Nephron (organoid): ENCODE measurements at regions not wholly inside any gene's neighbourhood (a gene's known extent, or its start where the extent isn't known, plus 50 kb on each side); places are given as distances from the start of the nearest gene placed in this dataset.

Experiments
- H3K27ac Mint-ChIP-seq, 3 experiments: 2 replicates each; pipeline ENCODE4 v1.8.0; 2020; ENCODE audit warnings: mixed read lengths in 3 of 3, mild to moderate bottlenecking in 2 of 3, moderate library complexity in 1 of 3
- H3K27me3 Mint-ChIP-seq: 2 replicates; pipeline ENCODE4 v1.8.0; 2021; ENCODE audit warnings: low read depth, mild to moderate bottlenecking, moderate library complexity, mixed read lengths
- H3K36me3 Mint-ChIP-seq: 2 replicates; pipeline ENCODE4 v1.8.0; 2020; ENCODE audit warnings: low read depth, mixed read lengths
- H3K4me1 Mint-ChIP-seq: 2 replicates; pipeline ENCODE4 v1.8.0; 2020; ENCODE audit warnings: mixed read lengths
- H3K4me3 Mint-ChIP-seq, 3 experiments: 2 replicates each; pipeline ENCODE4 v1.8.0; 2020; ENCODE audit warnings: mild to moderate bottlenecking in 3 of 3, mixed read lengths in 3 of 3, moderate library complexity in 2 of 3
- H3K9me3 Mint-ChIP-seq: 2 replicates; pipeline ENCODE4 v1.8.0; 2020; ENCODE audit warnings: mixed read lengths
- TF ChIP-seq, protein P1 (sequence below), 3 experiments: fragments of 200-600 bp; sonication (generic); IDR thresholded peaks; one replicate each; pipeline ENCODE4 v1.5.0; 2021; ENCODE audit warnings: antibody characterized with exemption in 3 of 3; ENCODE audit not compliant: unreplicated experiment in 3 of 3

DNA sequence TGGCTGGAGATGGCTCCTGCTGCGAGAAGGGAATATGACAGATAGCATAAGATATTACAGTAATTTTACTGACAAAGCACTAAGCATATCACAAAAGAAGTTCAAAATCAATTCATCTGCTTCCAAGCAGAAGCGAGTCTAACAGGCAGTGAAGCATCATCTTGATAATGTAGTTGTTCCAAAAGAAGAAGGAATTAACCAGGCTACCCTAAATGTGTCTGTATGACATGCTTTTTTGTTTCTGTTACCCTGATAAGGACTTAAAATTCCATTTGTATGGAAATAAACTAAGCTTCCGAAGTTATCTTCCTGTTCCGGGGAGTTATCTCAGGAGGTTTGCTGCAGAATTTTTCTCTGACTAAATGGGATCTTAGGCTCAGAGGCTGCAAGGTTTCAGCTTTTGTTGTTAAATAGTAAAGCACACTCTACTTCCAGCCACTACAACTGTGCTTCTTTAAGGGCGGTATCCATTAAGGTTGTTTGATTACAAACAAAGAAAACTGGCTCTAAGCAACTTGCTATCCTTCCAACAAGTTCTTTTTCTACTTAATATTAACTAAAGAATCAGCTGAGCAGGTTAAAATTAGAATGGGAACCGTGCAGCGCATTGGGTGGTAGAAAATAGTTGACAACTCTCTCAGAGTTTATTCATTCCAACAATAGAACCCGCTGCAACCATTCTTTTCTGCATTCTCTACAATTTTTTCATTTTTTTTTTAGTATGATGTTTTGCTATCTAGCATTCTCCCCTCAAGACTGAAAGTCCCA is 607.3 kb downstream of the UQCRFS1 start:
- peaks cover 27% of the 10 kb centered on the region for H3K9me3 Mint-ChIP-seq
- peaks cover 6% of the 10 kb centered on the region for H3K36me3 Mint-ChIP-seq
- peaks cover 18% of the 10 kb centered on the region for H3K27me3 Mint-ChIP-seq
- no peaks in the 10 kb centered on the region for H3K4me1 Mint-ChIP-seq
- no peak overlapping the region for H3K4me3 Mint-ChIP-seq
- H3K27ac Mint-ChIP-seq: no peak overlapping the region
- TF ChIP-seq, protein P1, sequence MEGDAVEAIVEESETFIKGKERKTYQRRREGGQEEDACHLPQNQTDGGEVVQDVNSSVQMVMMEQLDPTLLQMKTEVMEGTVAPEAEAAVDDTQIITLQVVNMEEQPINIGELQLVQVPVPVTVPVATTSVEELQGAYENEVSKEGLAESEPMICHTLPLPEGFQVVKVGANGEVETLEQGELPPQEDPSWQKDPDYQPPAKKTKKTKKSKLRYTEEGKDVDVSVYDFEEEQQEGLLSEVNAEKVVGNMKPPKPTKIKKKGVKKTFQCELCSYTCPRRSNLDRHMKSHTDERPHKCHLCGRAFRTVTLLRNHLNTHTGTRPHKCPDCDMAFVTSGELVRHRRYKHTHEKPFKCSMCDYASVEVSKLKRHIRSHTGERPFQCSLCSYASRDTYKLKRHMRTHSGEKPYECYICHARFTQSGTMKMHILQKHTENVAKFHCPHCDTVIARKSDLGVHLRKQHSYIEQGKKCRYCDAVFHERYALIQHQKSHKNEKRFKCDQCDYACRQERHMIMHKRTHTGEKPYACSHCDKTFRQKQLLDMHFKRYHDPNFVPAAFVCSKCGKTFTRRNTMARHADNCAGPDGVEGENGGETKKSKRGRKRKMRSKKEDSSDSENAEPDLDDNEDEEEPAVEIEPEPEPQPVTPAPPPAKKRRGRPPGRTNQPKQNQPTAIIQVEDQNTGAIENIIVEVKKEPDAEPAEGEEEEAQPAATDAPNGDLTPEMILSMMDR (IDR thresholded peaks at IDR 0.05; ENCODE audit: unreplicated experiment in 3 of 3): no peak

DNA sequence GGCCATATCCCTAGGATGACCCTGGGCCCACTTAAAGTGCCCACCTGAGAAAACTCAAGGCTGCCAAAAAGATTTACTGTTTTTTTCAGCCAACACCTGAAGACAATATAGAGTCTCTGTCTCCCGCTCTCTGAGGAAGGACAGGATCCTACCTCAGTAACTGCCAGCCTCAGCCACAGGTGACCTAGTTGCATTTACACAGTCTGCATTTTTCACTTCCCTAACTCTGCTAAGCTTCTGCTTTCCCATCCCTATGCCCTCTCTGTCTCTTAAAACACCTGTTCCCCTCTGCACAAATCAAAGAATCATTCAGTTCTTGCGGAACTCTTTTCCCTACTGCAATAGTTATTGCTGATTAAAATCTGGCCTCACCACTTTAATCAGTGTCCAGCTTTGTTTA is 609.5 kb downstream of the UQCRFS1 start:
- TF ChIP-seq, protein P1 (IDR thresholded peaks at IDR 0.05; ENCODE audit: unreplicated experiment in 3 of 3): no peak
- Mint-ChIP-seq H3K36me3 (peaks cover 6% of the 10 kb centered on the region), H3K27me3 (peaks cover 33% of the 10 kb centered on the region), H3K27ac (no peak overlapping the region), H3K4me1 (no peaks in the 10 kb centered on the region), H3K9me3 (peaks cover 26% of the 10 kb centered on the region), H3K4me3 (no peak overlapping the region)

DNA sequence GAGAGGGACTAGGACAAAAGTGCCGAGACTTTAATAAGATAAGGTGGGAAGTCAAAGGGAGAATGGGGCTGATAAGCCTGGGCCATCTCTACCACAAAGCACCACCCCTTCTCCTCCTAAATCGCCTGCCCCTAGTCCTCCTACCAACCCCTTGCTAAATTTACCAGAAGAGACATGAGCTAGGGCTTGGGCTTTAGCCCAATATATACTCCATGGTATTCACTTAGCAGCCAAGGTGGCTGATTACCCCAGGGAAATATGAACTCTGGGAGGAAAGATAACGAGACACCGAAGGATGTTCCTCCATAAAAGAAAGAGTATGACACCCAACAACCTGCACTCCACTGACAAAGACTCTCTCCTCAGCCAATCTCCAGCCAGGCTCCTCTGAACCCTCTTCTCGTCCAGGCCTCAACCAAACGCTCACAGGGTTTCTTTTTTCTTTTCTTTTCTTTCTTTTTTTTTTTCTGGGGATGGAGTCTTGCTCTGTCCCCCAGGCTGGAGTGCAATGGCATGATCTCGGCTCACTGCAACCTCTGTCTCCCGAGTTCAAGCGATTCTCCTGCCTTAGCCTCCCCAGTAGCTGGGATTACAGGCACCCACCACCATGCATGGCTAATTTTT is 610.2 kb downstream of the UQCRFS1 start:
- TF ChIP-seq, protein P1 (IDR thresholded peaks at IDR 0.05; ENCODE audit: unreplicated experiment in 3 of 3): no peak
- Mint-ChIP-seq H3K27me3 (peaks cover 38% of the 10 kb centered on the region), H3K27ac (no peak overlapping the region), H3K36me3 (peaks cover 6% of the 10 kb centered on the region), H3K9me3 (peaks cover 22% of the 10 kb centered on the region), H3K4me1 (no peaks in the 10 kb centered on the region), H3K4me3 (no peak overlapping the region)

DNA sequence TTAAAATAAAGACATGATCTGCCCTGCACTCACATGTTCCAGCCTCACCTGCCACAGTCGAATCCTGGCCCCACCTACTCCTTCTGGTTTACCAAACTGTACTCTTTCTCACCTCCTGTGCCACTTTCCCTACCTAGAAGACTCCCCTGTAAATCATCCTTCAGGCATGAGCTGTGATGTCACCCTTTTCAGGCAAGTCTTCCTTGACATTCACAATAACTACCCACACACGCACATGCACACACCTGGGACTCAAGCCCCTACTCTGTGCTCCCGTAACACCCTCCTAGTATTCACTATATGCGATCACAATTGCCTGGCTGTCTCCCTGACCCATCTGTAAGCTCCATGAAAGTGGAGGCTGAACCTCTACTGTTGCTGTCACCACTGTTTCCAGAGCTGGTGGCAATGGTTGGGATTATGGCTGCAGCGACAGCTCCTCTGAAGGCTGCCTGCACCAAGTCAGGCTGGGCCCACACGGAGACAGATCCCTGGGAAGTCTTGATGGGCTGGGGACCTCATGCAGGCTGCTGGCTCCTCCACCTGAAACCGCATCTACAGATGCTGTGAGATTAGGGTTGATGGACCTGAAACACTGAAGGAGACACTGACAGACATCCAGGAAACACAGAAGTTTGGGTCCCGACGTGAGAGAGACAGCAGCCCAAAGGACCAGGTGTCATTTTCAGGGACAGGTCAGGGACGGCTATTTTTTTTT is 611.1 kb downstream of the UQCRFS1 start:
- Mint-ChIP-seq H3K36me3 (peaks cover 2% of the 10 kb centered on the region), H3K4me3 (no peak overlapping the region), H3K27ac (no peak overlapping the region), H3K9me3 (peaks cover 18% of the 10 kb centered on the region), H3K27me3 (peaks cover 45% of the 10 kb centered on the region), H3K4me1 (no peaks in the 10 kb centered on the region)
- TF ChIP-seq, protein P1 (IDR thresholded peaks at IDR 0.05; ENCODE audit: unreplicated experiment in 3 of 3): no peak

DNA sequence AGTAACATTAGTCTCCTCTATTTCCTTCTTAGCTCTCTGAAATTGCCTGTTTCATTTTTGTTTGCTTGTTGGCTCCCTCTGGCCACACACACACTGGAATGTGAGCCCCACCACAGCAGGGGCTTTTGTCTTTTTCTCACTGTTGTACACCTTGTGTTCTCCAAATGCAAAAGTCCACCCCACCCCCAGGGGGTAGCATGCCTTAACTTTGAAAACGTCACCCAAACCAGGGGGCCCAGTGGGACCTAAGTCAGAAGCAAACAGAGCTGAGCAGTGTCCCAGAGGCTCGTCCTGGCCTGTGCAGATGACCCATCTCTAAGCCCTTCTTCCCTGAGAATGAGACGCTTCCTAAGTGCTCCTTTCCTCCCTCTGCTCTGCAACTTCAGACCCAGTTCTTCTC is 614.1 kb downstream of the UQCRFS1 start:
- Mint-ChIP-seq H3K4me1 (no peaks in the 10 kb centered on the region), H3K27me3 (peaks cover 40% of the 10 kb centered on the region), H3K36me3 (no peaks in the 10 kb centered on the region), H3K4me3 (no peak overlapping the region), H3K27ac (no peak overlapping the region), H3K9me3 (peaks cover 3% of the 10 kb centered on the region)
- TF ChIP-seq, protein P1 (IDR thresholded peaks at IDR 0.05; ENCODE audit: unreplicated experiment in 3 of 3): no peak
